ENCODE measurements at regions not wholly inside any gene's neighbourhood (a gene's known extent, or its start where the extent isn't known, plus 50 kb on each side); places are given as distances from the start of the nearest gene placed in this dataset.

DNA sequence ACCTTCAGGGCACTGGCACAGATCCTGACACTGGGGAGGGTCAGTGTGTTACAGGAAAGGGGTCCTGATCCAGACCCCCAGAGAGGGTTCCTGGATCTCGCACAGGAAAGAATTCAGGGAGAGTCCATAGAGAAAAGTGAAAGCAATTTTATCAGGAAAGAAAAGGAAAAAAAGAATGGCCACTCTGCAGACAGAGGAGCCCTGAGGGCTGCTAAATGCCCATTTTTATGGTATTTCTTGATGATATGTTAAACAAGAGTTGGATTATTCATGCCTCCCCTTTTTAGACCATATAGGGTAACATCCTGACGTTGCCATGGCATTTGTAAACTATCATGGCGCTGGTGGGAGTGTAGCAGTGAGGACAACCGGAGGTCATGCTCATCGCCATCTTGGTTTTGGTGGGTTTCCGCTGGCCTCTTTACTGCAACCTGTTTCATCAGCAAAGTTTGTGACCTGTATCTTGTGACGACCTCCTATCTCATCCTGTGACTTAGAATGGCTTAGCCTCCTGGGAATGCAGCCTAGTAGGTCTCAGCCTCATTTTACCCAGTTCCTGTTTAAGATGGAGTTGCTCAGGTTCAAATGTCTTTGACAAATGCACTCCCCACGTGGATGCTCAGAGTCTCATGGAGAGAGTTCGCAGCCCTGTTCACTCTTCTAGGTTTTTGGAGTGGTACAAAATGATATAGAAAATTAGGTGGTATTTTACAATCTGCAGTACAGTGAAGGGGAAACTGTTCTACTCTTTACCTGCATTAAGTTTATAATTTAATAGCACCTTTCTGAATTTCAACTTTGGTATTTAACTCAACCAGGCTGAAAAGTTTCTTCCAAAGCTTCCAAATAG is 1363.7 kb upstream of the TMEM132C start:
- Histone ChIP-seq H3K27ac (no peak overlapping the region), H3K9me3 (ENCODE audit: low read depth) (no peaks in the 10 kb centered on the region), H3K36me3 (no peaks in the 10 kb centered on the region), H3K4me3 (no peak overlapping the region), H3K4me1 (ENCODE audit: low read depth) (no peaks in the 10 kb centered on the region), H3K27me3 (no peaks in the 10 kb centered on the region)
- no peak for DNase-seq (ENCODE audit: low read depth in 1 of 2, low spot score in 1 of 2)
- TF ChIP-seq, protein P1, sequence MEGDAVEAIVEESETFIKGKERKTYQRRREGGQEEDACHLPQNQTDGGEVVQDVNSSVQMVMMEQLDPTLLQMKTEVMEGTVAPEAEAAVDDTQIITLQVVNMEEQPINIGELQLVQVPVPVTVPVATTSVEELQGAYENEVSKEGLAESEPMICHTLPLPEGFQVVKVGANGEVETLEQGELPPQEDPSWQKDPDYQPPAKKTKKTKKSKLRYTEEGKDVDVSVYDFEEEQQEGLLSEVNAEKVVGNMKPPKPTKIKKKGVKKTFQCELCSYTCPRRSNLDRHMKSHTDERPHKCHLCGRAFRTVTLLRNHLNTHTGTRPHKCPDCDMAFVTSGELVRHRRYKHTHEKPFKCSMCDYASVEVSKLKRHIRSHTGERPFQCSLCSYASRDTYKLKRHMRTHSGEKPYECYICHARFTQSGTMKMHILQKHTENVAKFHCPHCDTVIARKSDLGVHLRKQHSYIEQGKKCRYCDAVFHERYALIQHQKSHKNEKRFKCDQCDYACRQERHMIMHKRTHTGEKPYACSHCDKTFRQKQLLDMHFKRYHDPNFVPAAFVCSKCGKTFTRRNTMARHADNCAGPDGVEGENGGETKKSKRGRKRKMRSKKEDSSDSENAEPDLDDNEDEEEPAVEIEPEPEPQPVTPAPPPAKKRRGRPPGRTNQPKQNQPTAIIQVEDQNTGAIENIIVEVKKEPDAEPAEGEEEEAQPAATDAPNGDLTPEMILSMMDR (IDR thresholded peaks at IDR 0.05; ENCODE audit: low read depth, low read length): no peak

DNA sequence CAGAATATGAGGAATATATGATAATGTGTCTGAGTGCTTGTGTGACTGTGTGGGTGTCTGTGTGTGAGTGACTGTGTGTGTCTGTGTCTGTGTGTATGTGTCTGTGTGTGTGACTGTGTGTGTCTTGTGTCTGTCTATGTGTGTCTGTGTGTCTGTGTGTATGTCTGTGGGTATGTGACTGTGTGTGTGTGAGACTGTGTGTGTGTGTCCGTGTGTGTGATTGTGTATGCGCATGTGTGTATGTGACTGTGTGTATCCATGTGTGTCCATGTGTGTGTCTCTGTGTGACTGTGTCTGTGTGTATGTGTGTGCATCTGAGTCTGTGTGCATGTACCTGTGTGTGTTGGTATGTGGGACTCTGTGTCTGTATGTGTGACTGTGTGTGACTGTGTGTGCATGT is 1361.2 kb upstream of the TMEM132C start:
- H3K27ac ChIP-seq: no peak overlapping the region
- TF ChIP-seq, protein P1 (IDR thresholded peaks at IDR 0.05; ENCODE audit: low read depth, low read length): no peak
- no peaks in the 10 kb centered on the region for H3K4me1 ChIP-seq (ENCODE audit: low read depth)
- H3K36me3 ChIP-seq: no peaks in the 10 kb centered on the region
- DNase-seq (ENCODE audit: low read depth in 1 of 2, low spot score in 1 of 2): no peak
- H3K27me3 ChIP-seq: no peaks in the 10 kb centered on the region
- H3K9me3 ChIP-seq (ENCODE audit: low read depth): no peaks in the 10 kb centered on the region
- no peak overlapping the region for H3K4me3 ChIP-seq

DNA sequence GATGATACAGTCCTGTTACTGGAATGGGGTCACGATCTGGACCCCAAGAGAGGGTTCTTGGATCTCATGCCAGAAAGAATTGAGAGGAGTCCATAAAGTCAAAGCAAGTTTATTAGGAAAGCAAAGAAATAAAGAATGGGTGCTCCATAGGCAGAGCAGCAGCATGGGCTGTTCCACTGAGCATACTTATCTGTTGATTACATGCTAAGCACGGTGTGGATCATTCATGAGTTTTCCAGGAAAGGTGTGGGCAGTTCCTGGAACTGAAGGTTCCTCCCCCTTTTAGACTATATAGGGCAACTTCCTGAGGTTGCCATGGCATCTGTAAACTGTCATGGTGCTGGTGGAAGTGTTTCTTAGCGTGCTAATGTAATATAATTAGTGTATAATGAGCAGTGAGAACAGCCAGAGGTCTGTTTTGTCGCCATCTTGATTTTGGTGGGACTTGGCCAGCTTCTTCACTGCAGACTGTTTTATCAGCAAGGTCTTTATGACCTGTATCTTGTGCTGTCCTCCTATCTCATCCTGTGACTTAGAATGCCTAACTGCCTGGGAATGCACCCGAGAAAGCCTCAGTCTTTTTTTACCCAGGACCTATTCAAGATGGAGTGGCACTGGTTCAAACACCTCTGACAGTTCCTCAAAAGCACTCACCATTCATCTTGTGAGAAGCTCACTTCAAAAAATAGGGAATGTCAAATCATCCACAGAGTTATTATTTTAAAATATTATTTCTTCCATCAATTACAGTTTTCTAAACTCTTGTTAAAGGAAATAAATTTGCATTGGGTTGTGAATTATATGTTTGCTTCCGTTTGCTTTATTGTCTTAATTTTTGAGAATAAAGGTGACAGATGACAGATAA is 1358.8 kb upstream of the TMEM132C start:
- DNase-seq (ENCODE audit: low read depth in 1 of 2, low spot score in 1 of 2): no peak
- H3K27me3 ChIP-seq: no peaks in the 10 kb centered on the region
- H3K36me3 ChIP-seq: no peaks in the 10 kb centered on the region
- H3K4me3 ChIP-seq: no peak overlapping the region
- no peak overlapping the region for H3K27ac ChIP-seq
- TF ChIP-seq, protein P1 (IDR thresholded peaks at IDR 0.05; ENCODE audit: low read depth, low read length): no peak
- no peaks in the 10 kb centered on the region for H3K9me3 ChIP-seq (ENCODE audit: low read depth)
- H3K4me1 ChIP-seq (ENCODE audit: low read depth): no peaks in the 10 kb centered on the region

GRCh38 chr12:126908765-126909142 is 1358.2 kb upstream of the TMEM132C start:
- Histone ChIP-seq H3K27ac (no peak overlapping the region), H3K4me3 (no peak overlapping the region), H3K4me1 (ENCODE audit: low read depth) (no peaks in the 10 kb centered on the region), H3K27me3 (no peaks in the 10 kb centered on the region), H3K9me3 (ENCODE audit: low read depth) (no peaks in the 10 kb centered on the region), H3K36me3 (no peaks in the 10 kb centered on the region)
- no peak for DNase-seq (ENCODE audit: low read depth in 1 of 2, low spot score in 1 of 2)
- TF ChIP-seq, protein P1 (IDR thresholded peaks at IDR 0.05; ENCODE audit: low read depth, low read length): no peak

DNA sequence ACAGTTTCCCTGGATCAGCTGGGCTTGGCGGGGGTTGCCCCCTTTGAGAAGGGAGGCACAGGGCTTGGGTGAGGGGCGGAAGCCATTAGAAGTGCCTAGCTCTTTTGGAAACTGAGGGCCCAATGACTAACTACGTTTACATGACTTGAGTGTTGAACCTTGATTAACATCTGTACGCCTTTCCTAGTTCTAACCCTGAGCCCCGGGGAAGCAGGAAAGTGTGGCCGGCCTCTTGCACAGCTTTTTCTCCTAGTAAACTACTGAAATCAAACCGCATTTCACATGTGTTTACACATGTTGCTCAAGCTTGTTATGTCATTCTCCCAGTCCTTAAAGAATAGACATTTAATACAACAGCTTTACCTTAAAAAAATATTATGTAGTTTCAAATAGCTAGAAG is 1356.4 kb upstream of the TMEM132C start:
- Histone ChIP-seq H3K27me3 (no peaks in the 10 kb centered on the region), H3K4me1 (ENCODE audit: low read depth) (no peaks in the 10 kb centered on the region), H3K27ac (no peak overlapping the region), H3K9me3 (ENCODE audit: low read depth) (no peaks in the 10 kb centered on the region), H3K4me3 (no peak overlapping the region), H3K36me3 (no peaks in the 10 kb centered on the region)
- TF ChIP-seq, protein P1 (IDR thresholded peaks at IDR 0.05; ENCODE audit: low read depth, low read length): no peak
- no peak for DNase-seq (ENCODE audit: low read depth in 1 of 2, low spot score in 1 of 2)
